Choroid plexus epithelial cell (primary cell): ENCODE measurements at regions not wholly inside any gene's neighbourhood (a gene's known extent, or its start where the extent isn't known, plus 50 kb on each side); places are given as distances from the start of the nearest gene placed in this dataset.

Source experiments
- DNase-seq: peaks from one replicate; pipeline ENCODE4 v3.0.0-alpha.2; 2010; ENCODE audit warnings: low read depth
- H3K4me3 ChIP-seq: 2 replicates; pipeline ENCODE4 v1.5.1; 2011; ENCODE audit warnings: low read depth, mild to moderate bottlenecking, control low read depth, low read length, moderate library complexity
- CTCF ChIP-seq: conservative IDR thresholded peaks from 2 replicates; pipeline ENCODE4 v1.5.1; 2011; ENCODE audit warnings: low read depth, mild to moderate bottlenecking, control low read depth, inconsistent platforms, low read length, moderate library complexity

GRCh38 chr4:14321723-14322122, 680.6 kb upstream of the CPEB2 start:
- no peak for TF ChIP-seq CTCF
- no peak overlapping the region for H3K4me3 ChIP-seq
- DNase-seq, result no peak

GRCh38 chr4:14323191-14323590, 679.1 kb upstream of the CPEB2 start:
- no peak overlapping the region for H3K4me3 ChIP-seq
- no peak for TF ChIP-seq CTCF
- no peak for DNase-seq

- TF ChIP-seq CTCF, result no peak
- no peak for DNase-seq
Observed at GRCh38 chr4:14329228-14329627, 673.1 kb upstream of the CPEB2 start.

GRCh38 chr4:14333616-14334015, 668.7 kb upstream of the CPEB2 start:
- DNase-seq, result no peak
- no peak overlapping the region for H3K4me3 ChIP-seq
- TF ChIP-seq CTCF, result no peak

More at GRCh38 chr4:14329228-14329627, 673.1 kb upstream of the CPEB2 start:
- no peak overlapping the region for H3K4me3 ChIP-seq

- no peak overlapping the region for H3K4me3 ChIP-seq
- TF ChIP-seq CTCF, result no peak
- no peak for DNase-seq
Observed at GRCh38 chr4:14334166-14334565, 668.1 kb upstream of the CPEB2 start.

GRCh38 chr4:14335872-14336271, 666.4 kb upstream of the CPEB2 start:
- no peak for DNase-seq
- TF ChIP-seq CTCF, result no peak
- no peak overlapping the region for H3K4me3 ChIP-seq

GRCh38 chr4:14336656-14337055, 665.6 kb upstream of the CPEB2 start:
- DNase-seq, result no peak
- H3K4me3 ChIP-seq, result no peak overlapping the region
- no peak for TF ChIP-seq CTCF
